HG03095 (cell line): ENCODE measurements at regions not wholly inside any gene's neighbourhood (a gene's known extent, or its start where the extent isn't known, plus 50 kb on each side); places are given as distances from the start of the nearest gene placed in this dataset.
"Not testable (repeated sequence)": the region's sequence is repeated elsewhere in the genome, so short reads cannot be mapped to it uniquely, and the experiment has no call there.

Experiments
- ATAC-seq: cut with Tn5 transposase; IDR thresholded peaks from one replicate; pipeline ENCODE4 v1.9.1; 2021; ENCODE audit warnings: moderate library complexity; ENCODE audit not compliant: unreplicated experiment

DNA sequence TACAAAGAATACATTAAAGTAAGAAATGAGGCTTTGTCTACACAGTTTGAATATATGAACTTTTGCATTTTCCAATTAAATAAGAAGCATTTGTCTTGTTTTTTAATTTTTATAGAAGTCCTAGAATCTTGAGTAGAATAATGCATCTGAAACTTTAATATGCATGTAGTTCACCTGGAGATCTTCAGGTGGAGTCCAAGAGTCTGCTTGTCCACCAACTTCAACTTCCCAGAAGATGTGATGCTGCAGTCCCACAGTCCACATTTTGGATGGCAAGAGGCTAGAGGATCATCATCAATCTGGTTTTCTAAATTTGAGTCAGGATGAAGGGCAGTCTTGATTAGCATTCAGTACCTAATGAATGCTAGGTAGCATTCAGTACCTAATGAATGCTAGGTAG is 357.6 kb upstream of the SOX2 start:
- no peak for ATAC-seq

DNA sequence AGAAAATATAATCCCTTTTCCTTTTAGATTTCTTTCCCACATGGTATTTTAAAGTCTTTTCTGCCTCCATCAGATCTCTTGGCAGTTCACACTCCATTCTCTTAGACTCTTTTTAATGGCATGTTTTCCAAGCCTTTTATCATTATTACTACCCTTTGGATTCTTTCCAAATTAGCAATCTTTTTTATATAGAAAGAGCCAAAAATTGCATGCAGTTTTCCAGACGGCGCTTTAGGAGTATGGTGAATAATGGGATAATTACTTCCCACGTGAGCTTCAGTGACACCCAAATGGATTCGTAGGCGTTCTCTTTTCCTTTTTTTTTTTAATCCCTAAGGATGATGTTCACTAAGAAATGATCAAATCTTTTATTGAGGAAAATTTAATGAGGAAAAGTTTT is 354.8 kb upstream of the DNAJC19 start:
- no peak for ATAC-seq

DNA sequence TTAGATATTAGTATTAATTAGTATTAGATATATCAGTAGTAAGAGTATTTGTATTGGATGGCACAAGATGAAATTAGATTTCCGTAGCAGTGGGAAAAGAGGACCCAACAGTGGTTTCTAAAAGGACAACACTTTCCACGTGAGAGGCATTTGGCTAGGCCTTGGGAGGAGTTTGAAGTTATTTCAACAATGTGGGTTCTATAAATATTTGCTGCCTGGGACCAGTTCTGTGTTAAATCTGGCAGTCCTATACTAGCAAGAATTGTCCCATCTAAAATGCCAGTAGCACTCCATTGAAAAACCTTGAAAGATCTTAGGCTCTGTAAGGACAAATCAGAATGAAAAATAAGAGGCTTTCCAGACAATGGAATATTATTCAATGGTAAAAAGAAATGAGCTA is 347.1 kb upstream of the DNAJC19 start:
- no peak for ATAC-seq

DNA sequence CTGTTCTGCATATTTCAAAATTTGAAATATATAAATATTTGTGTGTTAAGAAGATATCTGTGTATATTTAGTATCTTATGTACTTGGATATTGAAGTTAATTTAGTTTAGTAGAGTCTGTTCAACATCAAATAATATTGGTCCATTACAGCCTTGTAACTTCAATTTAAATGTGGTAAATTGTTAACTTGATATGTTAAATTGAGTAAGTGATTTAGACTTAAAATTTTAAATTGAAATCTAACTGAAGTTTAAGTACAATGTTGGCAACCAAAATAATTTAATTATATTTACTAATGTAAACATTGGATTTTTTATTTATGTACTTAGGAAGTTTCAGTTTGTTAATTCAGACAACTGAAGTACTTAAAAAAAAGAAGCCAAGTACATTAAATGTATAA is 343.9 kb upstream of the DNAJC19 start:
- ATAC-seq, result no peak

DNA sequence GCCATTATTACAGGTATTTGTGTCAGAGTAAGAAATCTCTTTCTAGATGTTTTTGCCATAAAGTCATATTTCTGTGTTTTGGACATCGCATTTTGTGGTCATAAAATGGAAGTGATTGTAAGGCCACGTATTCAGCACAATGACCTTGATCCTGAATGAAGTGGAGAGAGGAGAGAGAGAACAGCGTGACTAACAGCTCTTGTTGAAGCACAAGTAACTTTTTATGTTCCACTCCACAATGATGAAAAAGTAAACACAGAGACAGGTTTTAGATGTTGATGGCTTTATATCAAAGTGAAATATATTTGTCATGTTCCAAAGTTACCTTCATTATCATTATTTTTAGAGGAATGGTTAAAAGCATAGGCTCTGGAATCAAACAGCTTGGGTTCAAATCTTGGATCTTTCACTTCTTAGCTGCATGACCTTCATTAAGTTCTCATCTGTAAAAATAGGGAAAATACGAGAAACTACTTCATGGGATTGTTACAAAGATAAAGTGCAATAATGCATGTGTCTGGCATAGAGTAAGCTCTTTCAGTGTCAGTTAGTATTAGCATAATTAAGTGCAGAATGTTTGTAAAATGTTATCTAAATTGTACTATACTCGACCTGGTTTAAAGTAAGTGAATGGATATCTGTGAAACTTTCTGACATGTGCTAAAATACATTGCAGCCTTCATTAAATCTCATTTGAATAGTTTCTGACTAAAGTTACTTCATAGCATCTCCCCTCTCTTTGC is 341.5 kb upstream of the DNAJC19 start:
- ATAC-seq, result no peak

DNA sequence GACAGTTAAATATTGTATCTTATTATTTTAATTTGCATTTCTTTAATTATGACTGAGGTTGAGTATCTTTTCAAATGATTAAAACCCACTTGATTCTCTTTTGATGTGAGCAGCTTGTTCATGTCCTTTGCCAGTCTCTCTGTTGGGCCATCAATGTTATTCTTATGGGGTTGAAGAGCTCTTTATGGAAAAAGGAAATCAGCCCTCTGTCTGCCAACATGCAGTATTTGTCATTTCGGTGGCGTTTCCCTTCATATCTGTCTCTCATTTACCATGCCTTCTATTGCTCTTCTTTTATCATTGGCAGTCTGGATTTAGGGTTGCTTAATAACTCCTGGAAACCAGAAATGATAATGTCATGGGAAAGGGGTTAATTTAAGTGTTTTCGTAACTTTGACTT is 340.7 kb upstream of the DNAJC19 start:
- ATAC-seq, result no peak

DNA sequence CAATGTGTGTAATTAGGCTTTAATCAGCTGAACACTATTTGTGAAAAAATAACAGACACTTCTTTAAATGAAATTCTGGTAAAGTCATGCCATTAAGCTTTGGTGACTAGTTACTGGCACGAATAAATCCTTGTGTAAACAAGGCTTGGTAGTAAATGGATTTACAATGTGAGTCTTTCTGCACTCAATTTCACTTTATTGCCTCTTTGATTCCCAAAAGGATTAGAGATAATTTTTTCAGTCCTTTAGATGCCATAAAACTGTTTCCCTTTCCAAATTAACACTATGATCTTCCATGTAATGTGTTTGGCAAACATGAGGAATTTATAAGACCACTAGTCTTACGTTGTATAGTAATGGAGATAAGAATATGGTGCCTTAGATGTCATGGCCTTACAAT is 339.5 kb upstream of the DNAJC19 start:
- no peak for ATAC-seq

DNA sequence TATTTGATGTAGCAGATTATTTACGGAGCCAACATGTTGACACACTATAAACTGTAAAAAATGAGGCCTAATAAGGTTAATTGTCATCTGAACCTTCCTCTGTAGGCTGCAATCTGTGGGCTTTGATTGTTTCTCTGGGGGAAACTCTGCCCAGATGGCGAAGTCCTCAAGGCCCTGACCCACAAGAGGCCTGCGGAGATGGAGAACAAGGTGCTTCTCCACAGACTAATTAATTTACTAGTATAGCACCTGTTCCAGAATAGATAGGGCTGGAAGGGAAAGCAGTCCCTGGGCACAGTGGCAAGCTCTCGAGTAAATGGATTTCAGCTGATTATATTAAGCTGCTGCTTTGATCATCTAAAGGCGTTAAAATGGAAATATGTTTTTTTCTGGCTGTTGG is 338.8 kb upstream of the DNAJC19 start:
- no peak for ATAC-seq

DNA sequence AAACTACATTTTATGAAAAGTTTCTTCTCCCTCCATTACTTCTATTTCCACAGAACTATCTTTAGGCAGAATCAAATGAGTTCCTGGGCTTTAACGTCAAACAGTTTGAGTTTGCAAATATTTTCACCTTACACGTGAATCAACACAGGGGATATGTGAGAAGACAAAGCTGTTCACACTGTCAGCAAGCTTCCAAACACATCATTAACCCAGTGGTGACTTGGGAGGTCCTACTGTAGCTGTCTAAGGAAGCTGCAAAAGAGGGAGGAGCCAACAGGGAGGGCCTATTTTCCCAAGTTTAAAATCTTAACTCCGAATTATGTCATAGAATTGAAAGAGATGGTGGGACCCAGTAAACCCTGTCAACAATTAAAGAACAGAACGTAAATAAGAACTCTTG is 337.8 kb upstream of the DNAJC19 start:
- no peak for ATAC-seq

DNA sequence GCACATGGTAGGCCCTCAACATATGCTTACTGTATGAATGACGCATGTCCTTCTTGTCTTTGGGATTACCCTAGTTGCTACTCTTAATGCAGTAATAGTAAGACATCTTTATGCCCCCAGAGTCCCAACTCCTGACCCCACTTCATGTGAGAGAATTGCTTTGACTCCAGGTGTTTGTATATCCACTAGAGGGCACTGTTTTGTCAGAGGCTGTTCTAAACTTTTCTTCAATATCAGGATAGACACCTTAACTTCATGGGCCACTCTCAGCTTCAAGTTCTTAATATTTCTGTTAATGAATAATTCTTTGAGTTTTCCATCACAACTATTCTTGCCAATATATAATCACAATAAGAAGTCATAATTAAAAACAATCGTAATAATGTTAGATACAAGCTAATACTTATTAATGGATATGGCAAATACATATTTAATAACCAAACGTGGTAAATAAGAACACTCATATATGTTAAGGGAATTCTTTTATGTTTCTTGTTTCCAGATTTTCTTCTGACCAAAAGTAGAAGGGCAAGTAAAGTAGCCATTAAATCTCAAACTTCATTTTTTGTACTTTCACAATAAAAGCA is 337.2 kb upstream of the DNAJC19 start:
- ATAC-seq, result no peak

DNA sequence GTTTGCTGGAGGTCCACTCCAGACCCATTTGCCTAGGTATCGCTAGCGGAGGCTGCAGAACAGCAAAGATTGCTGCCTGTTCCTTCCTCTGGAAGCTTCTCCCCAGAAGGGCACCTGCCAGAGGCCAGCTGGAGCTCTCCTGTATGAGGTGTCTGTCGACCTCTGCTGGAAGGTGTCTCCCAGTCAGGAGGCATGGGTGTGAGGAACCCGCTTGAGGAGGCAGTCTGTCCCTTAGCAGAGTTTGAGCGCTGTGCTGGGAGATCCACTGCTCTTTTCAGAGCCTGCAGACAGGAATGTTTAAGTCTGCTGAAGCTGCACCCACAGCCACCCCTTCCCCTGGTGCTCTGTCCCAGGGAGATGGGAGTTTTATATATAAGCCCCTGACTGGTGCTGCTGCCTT is 335.0 kb upstream of the DNAJC19 start:
- not testable (repeated sequence) for ATAC-seq

DNA sequence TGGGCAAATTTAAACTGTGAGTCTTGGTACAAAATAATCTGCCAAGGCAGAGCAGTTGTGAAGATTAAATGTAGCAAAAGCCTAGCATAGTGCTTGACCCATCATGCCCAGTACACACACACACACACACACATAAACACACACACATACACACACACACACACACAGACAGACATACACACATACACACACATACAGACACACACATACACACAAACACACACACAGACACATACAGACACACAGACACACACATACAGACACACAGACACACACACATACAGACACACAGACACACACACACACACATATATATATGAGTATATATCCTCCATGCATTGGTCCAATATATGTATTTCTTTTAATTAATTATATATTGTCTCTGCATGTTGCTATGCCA is 328.8 kb upstream of the DNAJC19 start:
- ATAC-seq, result no peak

DNA sequence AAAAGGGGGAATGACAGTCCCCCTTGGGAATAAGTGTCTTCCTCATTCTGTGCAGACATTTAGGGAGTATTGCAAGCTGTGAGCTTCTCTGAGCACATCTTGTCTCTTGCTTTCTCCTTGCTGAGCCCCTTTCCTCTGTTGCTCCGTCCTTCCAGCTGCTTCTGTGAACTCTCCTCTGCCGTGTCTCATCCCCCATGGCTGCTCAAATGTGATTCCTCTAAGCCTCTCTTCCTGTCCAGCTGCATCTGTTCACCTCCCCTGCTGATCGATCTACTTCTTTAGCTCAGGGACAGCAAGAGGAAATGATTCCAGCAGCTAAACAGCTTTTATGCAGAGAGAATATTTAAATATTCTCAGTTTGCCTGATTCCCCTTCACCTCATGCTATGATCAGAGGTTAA is 328.0 kb upstream of the DNAJC19 start:
- ATAC-seq, result no peak

DNA sequence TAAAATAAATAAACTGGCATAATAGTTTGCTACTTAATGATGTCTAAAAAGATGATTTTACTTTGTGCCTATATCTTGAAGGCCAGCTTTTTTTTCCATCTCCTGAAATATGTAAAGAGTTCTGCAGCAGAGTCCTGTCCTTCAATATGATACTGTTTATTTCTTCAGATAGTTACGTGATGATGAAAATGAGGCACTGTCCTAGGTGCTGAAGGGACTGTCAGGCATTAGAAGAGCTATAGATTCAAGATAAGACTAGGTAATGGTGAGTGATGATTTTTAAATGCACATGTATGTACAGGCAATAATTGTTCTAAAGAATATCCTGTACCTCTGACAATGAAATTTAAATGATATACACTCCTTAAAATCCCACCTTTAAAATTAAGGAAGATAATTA is 326.9 kb upstream of the DNAJC19 start:
- no peak for ATAC-seq

DNA sequence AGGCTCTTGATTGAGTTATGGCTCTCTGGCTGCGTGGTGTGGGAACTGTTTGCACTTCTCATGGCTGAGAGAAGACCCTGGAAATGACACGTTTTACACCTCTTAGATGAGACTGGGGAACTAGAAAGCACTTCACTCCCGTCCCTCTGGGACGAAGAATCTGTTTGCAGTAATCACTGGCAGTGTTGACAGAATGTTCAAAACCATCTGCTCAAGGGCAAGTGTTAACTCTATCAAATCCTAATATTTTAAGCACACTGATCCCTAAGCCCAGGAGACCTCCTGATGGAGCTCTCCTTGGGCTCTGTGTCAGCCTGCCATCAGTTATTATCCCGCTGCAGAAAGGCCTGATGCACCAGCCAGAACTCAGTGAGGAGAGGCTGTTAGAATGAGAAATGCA is 323.8 kb upstream of the DNAJC19 start:
- no peak for ATAC-seq

DNA sequence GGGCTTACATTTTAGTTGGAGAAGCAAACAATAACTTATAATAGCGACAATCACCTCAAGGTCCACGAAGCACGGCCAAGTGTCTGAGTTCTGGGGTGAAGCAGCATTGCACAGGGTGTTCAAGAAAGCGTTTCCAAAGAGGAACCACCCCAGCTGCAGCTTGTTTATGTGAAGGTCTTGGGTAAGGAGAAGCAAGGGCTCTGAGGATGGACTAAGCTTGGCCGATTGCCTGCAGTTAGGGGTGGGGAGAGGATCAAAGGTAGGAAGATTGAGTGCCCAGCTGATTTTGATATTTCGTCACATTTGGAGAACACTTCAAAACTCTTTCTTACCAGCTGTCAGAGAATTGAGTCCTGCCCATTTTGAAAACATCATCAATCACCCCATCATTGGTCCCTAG is 321.6 kb upstream of the DNAJC19 start:
- ATAC-seq, result no peak

DNA sequence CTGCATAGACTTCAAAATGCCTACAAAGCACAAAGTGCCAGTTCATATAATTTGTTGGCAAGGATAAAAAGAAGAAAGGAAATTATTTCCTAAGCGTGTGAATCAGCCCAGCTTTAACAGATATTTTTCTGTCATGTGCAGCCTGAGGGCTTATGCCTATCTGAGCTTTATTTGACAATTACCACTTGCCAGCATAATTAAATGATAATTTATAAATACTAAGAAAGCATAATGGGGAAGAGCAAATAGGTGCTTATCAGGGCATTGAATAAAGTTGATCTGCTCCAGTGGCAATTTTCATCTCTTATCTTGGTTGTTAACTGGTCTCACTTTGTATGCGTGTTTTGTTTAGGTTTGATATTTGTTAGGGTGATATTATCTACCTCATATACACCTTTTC is 313.4 kb upstream of the DNAJC19 start:
- ATAC-seq, result no peak

DNA sequence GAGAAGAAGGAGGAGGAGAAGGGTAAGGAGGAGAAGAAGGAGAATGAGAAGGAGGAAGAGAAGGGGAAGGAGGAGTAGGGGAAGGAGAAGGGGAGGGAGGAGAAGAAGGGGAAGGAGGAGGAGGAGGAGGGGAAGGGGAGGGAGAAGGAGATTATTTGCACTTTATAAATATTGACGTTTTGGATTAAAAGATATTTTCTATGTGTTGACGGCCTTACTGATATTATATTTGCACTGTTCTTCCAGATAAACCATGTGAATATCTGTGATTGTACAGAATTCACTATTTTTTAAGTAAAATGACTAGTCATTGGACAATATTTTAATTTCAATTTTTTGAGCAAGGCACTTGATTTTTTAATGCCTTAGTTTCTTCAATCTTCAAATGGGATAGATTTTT is 310.5 kb upstream of the DNAJC19 start:
- no peak for ATAC-seq

DNA sequence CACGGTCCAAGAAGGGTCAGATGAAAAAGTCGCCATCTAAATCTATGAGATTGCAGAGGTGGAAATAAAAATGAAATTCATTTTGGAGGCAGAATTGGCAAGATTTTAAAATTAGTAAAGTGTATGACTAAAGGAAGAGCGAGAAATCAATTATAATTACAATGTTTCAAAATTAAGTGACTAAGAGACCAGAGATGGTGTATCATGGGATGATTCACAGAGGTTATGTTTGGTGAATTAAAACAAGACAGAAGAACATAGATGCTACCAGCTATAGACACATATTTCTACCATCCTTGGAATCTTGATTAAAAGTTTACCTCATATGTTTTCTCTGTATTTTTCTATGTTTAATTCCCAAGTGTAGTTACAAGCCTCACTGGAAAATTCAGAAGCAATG is 308.9 kb upstream of the DNAJC19 start:
- ATAC-seq, result no peak

DNA sequence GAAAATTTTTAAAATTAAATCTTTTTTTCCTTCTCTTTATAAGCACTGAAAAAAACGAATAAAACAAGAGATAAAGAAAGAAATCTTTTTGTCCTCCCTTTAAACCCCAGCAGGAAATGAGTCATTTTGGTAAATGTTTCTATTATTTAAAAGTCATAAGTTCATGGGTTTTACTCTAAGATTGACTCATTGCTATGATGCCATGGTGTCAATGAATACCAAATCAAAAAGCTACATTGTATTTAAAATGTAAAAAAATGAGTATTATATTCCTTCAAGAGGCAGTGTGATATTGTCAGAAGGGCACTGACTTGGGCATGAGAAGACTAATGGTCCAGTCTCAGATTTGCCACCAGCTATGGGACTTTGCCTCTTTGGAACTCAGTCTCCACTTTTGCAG is 303.4 kb upstream of the DNAJC19 start:
- ATAC-seq, result peak; percentile 79

DNA sequence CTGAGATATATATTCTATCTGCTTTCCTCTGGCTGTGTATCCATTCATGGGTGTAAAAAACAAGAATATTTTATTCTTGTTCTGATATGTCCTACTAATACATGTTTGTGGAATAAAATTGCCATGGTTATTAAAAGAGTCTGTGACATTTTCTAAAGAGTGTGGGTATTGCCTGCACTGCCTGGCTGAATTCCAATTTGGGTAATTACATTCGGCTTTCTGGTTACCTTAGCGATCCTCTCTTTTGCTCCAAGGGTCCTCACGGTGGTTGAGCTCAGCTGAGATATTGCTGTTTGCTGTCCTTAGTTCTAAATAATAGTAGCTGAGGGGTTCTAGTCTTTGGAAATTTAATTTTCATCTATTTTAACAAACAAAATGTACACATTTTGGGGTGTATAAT is 301.4 kb upstream of the DNAJC19 start:
- ATAC-seq, result no peak

DNA sequence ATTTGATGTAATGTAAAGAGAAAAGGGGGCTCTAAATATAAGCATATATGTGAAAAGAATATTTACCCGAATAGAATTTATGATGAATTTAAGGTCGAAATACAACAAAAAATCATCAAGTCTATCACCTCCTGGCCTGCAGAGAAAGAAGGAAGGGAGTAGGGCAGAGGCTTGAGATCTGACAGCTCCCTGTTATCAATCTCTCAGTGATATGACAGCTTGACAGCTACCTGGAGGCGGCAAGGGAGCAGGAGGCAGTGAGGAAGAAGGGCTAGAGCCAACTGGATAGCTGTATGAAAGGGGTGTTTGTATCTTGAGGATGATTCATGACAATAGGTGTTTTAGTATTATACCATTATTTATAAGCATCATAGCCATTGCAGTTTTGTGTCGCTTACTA is 299.8 kb upstream of the DNAJC19 start:
- no peak for ATAC-seq

DNA sequence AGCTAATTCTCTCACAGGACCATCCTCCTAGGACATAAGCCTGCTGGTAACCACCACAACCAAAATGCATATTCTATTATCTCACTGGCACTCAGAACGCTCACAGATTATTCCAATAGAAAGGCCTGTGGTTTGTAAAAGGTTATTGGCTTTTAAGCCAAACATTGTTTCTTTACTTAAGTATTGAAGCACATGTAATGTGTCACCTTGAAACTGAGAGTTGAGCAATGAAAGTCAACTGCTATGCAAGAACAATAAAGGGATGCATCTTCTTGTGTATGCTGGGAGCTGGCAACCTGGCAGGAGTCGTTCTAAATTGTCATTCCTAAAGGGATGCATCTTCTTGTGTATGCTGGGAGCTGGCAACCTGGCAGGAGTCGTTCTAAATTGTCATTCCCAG is 298.6 kb upstream of the DNAJC19 start:
- no peak for ATAC-seq
